ENCODE measurements at regions not wholly inside any gene's neighbourhood (a gene's known extent, or its start where the extent isn't known, plus 50 kb on each side); places are given as distances from the start of the nearest gene placed in this dataset.

GRCh38 chr6:14695579-14695978 lies 550.3 kb upstream of the JARID2 start:
- no peak for DNase-seq
- no peak for ATAC-seq
- intact Hi-C loops (cut with micrococcal nuclease): no loop called here
- peaks cover 8% of the 10 kb centered on the region for H3K9me3 Mint-ChIP-seq
- ChIA-PET CTCF (no interaction called here), POLR2A (no interaction called here)
- no peaks in the 10 kb centered on the region for H3K36me3 Mint-ChIP-seq (ENCODE audit: low read depth)
- H3K4me3 Mint-ChIP-seq: no peak overlapping the region
- H3K4me1 Mint-ChIP-seq (ENCODE audit: low read depth): no peaks in the 10 kb centered on the region
- peaks cover 4% of the 10 kb centered on the region for H3K27me3 Mint-ChIP-seq
- H3K27ac Mint-ChIP-seq: no peak overlapping the region
- TF ChIP-seq CTCF (IDR thresholded peaks at IDR 0.05): no peak

GRCh38 chr6:14696367-14696766 lies 549.5 kb upstream of the JARID2 start:
- H3K4me3 Mint-ChIP-seq: no peak overlapping the region
- no peak overlapping the region for H3K27ac Mint-ChIP-seq
- POLR2A ChIA-PET: no interaction called here
- H3K36me3 Mint-ChIP-seq (ENCODE audit: low read depth): no peaks in the 10 kb centered on the region
- no peaks in the 10 kb centered on the region for H3K4me1 Mint-ChIP-seq (ENCODE audit: low read depth)
- ATAC-seq: no peak
- no peak for DNase-seq
- H3K9me3 Mint-ChIP-seq: peaks cover 8% of the 10 kb centered on the region
- H3K27me3 Mint-ChIP-seq: peaks cover 4% of the 10 kb centered on the region
- CTCF ChIA-PET: no interaction called here
- TF ChIP-seq CTCF (IDR thresholded peaks at IDR 0.05): no peak
- intact Hi-C loops (cut with micrococcal nuclease): no loop called here

GRCh38 chr6:14697427-14697826 lies 548.4 kb upstream of the JARID2 start:
- intact Hi-C loops (cut with micrococcal nuclease): no loop called here

GRCh38 chr6:14699803-14700601 lies 545.9 kb upstream of the JARID2 start:
- no peak for ATAC-seq
- Mint-ChIP-seq H3K27ac (no peak overlapping the region), H3K4me1 (ENCODE audit: low read depth) (no peaks in the 10 kb centered on the region), H3K9me3 (peaks cover 8% of the 10 kb centered on the region), H3K36me3 (ENCODE audit: low read depth) (no peaks in the 10 kb centered on the region), H3K27me3 (peaks cover 4% of the 10 kb centered on the region), H3K4me3 (no peak overlapping the region)
- TF ChIP-seq CTCF (IDR thresholded peaks at IDR 0.05): no peak
- CTCF ChIA-PET: interaction anchor here (1.3 to 2.2 kb wide), 2 partner anchors 11 to 44 kb away, joined by 3 to 12 read pairs; no protein-coding TSS in a partner anchor
- POLR2A ChIA-PET: no interaction called here
- DNase-seq: no peak
- intact Hi-C loops (cut with micrococcal nuclease): loop anchor here (10.0 kb wide), 1 partner anchor 485 kb away; no protein-coding TSS in a partner anchor

More at GRCh38 chr6:14697427-14697826, 548.4 kb upstream of the JARID2 start:
- no peak for DNase-seq
- ChIA-PET CTCF (interaction anchor here (2.8 kb wide), 1 partner anchor 13 kb away, joined by 9 read pairs; no protein-coding TSS in a partner anchor), POLR2A (no interaction called here)
- Mint-ChIP-seq H3K4me1 (ENCODE audit: low read depth) (no peaks in the 10 kb centered on the region), H3K27ac (no peak overlapping the region), H3K9me3 (peaks cover 8% of the 10 kb centered on the region), H3K36me3 (ENCODE audit: low read depth) (no peaks in the 10 kb centered on the region), H3K27me3 (peaks cover 4% of the 10 kb centered on the region), H3K4me3 (no peak overlapping the region)
- ATAC-seq: no peak
- TF ChIP-seq CTCF (IDR thresholded peaks at IDR 0.05): no peak

- H3K27me3 Mint-ChIP-seq: no peaks in the 10 kb centered on the region
- no peak overlapping the region for H3K27ac Mint-ChIP-seq
- peaks cover 8% of the 10 kb centered on the region for H3K9me3 Mint-ChIP-seq
- ChIA-PET POLR2A (no interaction called here), CTCF (interaction anchor here (2.2 kb wide), 1 partner anchor 9 kb away, joined by 12 read pairs; no protein-coding TSS in a partner anchor)
- H3K4me1 Mint-ChIP-seq (ENCODE audit: low read depth): peaks cover 11% of the 10 kb centered on the region
- H3K36me3 Mint-ChIP-seq (ENCODE audit: low read depth): no peaks in the 10 kb centered on the region
- intact Hi-C loops (cut with micrococcal nuclease): loop anchor here (10.0 kb wide), 1 partner anchor 487 kb away; no protein-coding TSS in a partner anchor
- no peak for TF ChIP-seq CTCF (IDR thresholded peaks at IDR 0.05)
- ATAC-seq (no peak), DNase-seq (no peak)
- H3K4me3 Mint-ChIP-seq: no peak overlapping the region
These were observed 543.9 kb upstream of the JARID2 start for GRCh38 chr6:14701946-14702345.
